SKM-1 (cell line): ENCODE measurements at regions not wholly inside any gene's neighbourhood (a gene's known extent, or its start where the extent isn't known, plus 50 kb on each side); places are given as distances from the start of the nearest gene placed in this dataset.
"Not testable (repeated sequence)": the region's sequence is repeated elsewhere in the genome, so short reads cannot be mapped to it uniquely, and the experiment has no call there.

ENCODE experiments used
- DNase-seq: peaks from one replicate; lab custom pipeline; 2025; ENCODE audit not compliant: unreplicated experiment; lab: John Stamatoyannopoulos, UW

DNA sequence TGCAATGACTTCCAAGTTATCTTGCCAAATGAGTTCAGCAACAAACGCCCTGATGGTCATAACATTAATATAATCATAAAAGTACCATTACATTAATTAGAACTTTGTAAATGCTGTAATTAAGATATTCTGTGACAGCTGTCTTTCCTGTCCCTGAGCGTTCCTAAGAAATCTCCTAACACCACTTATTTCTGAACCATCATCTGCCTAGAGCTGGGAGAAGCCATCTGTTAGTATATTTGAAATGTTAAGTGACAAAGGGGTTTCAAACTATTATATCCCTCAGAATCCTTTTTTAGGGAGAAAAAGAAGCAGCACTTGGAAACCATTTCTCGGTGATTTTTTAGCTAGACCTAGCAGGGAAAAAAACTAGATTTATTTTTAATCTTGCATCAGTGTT is 657.5 kb downstream of the FAM181B start:
- DNase-seq = no peak

DNA sequence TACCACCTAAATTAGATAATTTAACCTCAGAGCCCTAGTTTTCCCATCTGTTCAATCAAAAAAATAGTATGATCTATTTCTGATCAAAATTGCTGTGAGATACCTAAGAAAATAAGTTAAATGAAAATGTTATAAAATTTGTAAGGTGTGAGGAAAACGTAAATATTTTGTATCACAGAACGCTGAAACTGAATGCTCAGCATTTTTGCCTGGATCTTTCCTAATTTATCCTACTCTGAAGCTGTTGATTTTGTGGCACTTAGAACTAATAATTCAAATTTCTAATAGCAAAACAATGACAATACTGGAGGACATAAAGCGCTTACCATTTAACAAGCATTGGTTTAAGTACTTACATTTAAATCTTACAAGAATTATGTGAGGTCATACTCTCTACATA is 674.2 kb downstream of the FAM181B start:
- no peak for DNase-seq

DNA sequence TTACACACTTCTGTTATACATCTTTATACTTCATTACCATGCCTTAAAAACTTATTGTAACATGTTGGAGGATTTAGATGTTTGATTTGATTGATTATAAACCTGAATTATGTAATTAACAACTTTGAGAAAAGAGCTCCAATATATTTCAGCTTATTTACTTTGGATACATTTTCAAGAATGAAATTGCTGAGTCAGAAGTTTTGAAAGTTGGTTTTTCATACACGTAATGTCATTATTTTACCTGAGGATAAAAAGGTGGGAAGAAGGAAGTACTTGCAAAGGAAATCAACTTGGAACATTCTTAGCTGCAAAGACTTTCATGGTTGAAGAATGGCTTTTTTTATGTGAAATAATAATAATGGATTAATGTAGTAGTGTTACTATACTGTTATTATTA is 677.2 kb downstream of the FAM181B start:
- DNase-seq = no peak

DNA sequence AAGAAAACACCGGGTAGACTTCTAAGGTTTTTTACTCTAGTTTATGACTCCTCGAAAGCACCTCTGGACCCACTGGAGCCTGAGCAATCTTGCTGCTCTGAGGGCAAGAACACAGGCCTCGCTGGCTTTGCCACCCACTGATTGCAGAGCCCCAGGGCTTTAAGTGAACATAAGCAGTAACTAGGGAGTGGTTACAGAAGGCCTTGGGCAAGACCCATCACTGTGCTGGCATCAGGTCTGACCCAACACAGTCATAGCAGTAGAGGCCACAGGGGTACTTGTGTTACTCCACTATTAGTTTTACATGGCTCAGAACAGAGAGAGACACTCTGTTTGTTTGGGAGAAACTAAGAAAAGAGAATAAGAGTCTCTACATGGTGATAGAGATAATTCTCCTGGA is 684.5 kb downstream of the FAM181B start:
- no peak for DNase-seq

DNA sequence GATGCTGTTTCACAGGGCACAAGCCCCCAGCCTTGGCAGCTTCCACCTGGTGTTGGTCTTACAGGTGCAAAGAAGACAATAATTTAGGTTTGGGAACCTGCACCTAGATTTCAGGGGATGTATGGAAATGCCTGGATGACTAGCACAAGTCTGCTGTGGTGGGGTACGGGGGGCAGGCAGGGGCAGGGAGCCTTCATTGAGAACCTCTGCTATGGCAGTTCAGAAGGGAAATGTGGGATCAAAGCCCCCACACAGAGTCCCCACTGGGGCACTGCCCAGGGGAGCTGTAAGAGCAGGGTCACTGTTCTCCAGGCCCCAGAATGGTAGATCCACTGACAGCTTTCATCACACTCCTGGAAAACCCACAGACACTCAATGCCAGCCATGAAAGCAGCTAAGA is 686.5 kb downstream of the FAM181B start:
- DNase-seq = no peak

DNA sequence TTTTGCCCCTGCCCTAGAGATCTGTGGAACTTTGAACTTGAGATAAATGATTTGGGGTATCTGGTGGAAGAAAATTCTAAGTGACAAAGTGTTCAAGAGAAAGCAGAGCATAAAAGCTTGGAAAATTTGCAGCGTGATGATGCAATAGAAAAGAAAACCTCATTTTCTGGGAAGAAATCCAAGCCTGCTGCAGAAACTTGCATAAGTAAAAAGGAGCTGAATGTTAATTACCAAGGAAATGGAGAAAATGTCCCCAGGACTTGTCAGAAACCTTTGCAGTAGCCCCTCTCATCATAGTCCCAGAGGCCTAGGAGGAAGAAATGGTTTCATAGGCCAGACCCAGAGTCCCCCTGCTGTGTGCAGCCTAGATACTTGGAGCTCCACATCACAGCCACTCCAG is 686.9 kb downstream of the FAM181B start:
- no peak for DNase-seq

DNA sequence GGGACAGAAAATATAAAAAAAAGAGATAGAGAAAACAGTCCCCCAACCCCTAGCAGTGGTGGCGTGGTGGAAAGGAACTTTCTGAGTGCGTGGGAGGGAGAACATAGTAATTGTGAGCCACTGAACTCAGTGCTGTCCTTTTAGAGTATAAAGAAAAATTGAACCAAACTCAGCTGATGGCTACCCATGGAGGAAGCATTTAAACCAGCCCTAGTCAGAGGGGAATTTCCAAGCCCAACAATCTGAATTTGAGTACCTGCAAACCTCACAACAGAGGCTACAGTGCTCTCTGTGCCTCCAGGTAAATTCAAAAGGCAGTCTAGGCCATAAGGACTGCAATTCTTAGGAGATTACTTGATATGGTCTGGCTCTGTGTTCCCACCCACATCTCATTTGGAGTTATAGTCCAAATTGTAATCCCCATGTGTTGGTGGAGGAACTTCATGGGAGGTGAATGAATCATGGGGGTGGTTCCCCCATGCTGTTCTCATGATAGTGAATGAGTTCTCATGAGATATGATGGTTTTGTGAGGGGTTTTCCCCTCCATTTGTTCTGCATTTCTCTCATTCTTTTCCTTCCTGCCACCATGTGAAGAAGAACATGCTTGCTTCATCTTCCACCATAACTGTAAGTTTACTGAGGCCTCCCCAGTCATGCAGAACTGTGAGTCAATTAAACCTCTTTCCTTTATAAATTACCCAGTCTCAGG is 687.8 kb downstream of the FAM181B start:
- no peak for DNase-seq

DNA sequence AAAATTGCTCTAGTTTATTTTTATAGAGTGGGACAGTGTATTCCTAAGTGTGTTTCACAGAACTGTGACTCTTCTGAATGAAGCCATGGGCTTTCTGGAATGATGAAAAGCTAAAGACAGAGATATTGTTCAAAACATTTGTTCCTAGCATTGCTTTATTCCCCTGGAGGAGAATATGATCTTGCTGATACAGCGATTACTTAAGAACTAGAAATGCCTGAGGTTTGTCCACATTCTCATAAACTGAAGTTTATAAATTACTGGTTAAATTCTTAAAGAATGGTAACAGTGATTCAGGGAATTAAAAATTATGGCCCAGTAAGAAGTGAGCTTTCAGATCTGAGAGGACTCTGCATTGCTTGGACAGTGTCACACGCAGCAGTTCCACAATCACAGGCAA is 690.3 kb downstream of the FAM181B start:
- DNase-seq = no peak

DNA sequence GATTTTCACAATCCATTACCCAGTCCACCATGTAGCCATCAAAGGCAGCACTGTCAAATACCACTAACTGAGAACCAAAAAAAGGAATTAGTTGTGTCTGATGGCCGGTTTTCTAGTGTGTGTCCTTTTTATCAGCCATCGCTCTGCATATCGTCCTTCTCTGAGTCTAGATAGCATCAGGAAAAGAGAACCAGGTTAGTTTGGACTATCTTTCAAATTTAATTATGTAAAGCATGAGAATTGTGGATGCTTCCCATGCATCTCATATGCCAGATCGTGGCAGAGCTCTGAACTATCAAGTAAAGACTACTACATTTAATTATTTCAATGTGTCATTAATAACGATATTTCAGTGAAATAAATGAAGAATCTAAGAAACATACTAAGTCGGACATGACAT is 691.9 kb downstream of the FAM181B start:
- no peak for DNase-seq

DNA sequence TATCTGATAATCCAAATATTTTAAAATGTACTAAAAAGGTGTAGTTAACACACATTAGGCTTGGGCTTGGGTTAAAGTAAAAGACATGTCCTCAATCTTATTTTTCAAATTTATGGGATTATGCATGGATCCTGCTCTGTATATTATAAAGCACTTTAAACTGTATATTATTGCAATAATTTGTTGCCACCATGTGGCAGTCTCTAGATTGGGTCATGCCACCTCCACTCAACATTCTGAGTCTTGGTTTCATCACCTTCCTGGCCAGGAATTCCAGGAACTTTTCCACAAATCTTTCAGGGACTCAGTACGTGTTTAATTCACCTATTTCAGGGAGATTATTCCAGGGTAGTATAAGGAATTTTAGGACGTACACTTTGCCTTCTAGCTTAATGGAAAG is 695.5 kb downstream of the FAM181B start:
- DNase-seq = no peak

DNA sequence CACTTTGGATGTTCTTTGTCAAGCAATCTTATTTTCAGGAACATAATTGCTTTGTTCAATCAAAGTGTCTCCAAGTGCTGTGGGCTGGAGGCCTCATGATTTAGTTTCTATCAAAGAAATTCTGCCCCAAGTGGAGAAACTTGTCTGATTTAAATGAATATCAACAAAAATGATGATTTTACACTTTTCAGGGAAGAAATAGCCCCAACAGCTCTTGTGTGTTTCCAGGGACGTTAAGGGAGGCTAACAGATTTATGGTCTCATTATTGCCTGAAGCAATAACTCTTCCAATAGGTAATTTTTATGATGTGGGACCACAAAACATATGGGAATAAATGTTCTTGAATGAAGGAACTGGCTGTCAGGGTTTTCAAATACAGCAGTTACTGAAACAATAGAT is 699.1 kb downstream of the FAM181B start:
- no peak for DNase-seq

DNA sequence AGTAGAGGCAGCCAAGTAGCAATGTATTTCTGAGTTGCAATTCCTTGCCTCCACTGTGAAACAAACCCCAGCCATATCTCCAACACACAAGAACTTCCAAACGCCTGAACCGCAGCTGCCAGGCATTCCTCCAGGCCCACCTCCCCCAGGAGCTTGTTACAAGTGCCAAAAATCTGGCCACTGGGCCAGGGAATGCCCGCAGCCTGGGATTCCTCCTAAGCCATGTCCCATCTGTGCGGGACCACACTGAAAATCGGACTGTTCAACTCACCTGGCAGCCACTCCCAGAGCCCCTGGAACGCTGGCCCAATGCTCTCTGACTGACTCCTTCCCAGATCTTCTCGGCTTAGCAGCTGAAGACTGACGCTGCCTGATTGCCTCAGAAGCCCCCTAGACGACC is 706.3 kb downstream of the FAM181B start:
- not testable (repeated sequence) for DNase-seq

DNA sequence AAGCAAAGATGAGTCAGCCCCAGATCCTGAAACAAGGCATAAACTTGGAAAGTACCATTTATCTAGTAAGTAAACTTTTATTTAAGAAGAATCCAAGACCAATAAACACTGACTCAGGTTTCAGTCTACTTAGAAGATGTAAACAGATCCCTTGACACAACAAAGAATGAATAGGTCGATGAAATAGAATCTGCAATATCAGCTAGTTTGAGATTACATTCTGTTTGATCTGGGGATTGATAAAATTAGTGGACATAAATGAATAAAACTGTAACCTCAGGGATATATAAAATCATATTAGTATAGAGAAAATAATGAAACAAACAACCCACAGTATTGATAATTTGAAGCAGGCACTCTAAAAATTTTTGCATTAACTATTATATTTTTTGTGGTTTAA is 708.9 kb downstream of the FAM181B start:
- DNase-seq = no peak

DNA sequence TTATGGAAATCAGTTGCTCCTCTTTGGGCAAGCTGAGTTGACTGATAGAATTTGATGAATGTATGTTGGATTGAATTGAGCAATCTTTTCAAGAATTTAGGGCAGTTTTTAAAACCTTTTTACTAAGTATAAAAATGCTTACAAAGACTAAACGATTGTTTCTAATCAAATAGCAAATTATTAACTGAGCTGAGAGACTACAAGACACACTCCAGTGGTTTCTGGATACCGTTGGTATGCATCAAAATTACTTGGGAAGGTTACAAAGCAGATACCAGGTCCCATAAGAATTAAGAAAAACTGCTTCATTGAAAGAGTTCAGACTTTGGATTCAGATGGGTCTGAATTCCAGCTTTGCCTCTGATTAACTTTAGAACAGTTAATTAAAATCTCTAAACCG is 721.4 kb downstream of the FAM181B start:
- no peak for DNase-seq

DNA sequence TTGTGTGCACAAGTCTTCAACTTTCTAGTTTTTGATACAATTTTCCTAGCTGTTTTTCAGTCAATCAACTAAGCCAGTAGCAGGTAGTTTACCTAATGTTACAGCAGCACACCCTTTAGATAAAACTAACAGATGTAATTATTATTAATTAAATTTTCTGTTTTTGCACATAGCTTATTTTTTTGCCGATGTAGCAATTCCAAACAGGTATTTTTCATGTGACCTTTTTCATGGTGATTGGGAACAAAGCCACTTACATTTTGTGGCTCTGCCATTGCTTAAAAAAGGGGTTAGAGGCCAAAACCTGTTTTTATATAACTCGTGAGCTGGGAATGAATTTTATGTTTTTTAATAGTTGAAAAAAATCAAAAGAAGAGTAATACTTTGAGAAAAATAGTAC is 724.5 kb downstream of the FAM181B start:
- no peak for DNase-seq

DNA sequence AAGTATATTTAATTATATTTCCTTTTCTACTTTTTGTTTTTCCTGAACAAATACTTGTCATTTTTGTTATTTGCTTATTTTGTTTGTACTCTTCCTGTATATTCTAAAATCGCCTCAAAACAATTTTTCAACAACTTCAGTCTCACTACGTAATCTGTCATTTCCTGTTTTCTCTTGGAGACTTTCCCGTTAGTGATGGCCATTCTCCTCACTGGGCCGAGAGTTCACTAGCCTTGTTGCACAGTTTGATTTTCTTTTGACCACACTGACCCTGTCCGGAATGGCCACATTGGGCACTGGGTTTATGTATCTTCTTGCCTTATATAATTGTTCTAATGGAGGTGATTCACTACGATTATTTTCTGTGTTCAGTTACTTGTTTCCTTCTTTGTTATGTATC is 726.1 kb downstream of the FAM181B start:
- no peak for DNase-seq

DNA sequence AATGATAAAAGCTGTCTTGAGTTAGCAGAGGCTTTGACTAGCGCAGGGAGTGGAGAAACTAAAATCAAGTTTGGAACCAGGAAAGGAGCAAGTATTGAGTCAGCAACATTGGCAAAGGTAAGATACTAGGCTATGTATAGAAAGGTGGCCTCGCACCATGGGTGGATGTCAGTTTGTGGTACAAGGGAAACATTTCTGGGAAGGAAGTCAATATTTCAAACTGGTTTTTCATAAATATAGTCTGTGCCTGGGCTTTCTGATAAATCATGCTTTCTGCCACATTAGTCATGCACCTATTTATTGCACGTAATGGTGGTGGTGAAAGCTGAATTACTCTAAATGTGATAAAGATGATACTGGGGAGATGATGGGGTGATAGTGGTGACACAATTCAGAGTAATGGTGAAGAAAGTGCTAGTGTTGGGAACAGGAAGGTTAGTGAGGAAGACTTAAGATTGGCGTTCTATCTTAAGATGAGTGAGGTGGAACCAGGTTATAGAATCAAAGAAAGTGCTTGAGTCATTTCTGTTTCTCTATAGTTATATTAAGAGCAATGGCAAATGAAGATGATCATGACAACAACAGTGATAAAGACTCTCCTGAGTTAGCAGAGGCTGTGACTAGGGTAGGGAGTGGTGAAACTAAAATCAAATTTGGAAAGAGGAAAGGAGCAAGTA is 729.0 kb downstream of the FAM181B start:
- no peak for DNase-seq

DNA sequence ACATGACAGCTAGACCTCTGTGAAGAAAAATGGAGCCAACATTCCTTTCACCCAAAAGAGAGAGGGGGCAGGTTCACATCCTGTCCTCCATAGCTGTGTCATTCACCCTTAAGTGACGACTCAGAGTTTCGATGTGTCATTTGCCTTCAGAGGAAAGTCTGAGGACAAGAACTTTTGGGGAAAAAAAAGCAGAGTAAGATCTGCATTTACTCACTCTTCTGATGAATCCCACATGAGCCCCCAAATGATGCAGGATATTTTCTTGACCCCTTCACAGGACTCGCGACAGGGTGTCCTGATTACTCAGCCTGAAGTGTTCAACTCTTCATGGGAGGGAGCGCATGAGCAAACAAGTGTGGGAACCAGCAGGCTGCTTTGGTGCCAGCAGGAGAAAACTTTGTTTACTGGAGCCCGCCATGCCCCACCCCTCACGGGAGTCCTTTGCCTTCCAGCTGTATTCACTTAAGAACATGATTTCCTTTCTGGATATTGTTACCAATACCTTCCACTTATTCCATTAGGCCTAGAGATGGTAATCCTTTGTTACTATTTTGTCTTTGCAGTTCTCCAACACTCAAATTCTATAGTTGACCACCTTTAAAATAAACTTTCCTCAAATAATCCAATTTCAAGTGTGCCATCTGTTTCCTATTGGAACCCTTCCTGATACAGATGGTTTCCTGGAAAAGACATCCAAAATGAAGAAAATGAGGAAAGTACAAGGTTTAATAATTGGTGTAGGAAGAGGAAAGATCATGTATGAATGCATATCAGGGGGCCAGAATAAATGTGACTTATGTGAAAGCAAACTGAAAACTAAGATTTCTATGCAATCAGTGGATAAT is 729.8 kb downstream of the FAM181B start:
- no peak for DNase-seq

DNA sequence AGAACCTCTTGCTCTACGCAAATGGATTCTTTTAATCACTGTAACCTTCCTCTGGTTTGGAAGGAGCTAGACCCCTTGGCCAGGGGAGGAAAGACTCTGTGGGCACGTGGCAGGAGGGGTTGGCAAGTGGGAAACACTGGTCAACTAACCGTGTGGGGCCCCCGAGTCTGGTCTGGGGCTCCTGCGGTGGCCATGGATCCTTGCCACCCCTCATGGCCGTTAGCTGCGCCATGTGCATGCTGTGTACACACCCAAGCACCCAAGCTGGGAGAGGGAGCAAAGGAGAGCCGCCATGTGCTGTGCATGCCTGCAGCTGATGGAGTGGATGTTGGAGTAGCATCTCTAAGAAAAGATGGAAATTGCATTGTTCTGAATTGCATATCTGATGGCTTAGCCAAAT is 730.6 kb downstream of the FAM181B start:
- no peak for DNase-seq

DNA sequence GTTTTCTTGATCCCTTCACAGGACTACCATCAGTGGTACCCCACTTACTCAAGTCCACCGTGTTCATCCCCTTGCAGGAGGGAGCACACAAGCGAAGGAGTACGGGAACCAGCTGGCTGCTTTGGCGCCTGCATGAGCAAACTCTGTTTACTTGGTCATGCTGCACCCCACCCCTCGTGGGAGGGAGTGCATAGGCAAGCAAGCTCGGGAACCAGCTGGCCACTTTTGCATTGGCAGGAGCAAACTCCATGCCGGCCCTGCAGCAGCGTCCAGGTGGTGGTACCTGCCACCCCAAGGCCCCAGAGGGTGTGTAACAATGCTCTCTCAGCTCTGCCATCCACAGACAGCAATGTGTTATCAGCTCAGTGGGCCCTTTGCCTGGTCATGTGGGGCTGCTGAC is 737.8 kb downstream of the FAM181B start:
- no peak for DNase-seq

DNA sequence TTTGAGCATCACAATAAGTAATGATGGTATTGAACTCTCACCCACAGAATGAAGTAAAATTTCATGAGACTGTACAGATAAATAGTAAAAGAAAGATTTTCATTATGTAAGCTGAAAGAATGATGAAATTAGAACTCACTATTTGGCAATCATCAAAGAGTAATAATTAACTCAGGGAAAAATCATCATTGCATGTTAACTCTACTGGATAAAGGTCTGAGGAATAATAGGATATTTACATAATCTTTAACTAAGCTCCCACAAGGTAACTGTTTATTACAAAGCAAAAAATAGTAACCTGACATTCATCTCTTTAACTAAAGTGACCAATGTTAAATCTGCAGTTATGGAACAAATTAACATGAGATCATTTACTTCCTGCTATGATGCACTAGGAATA is 739.9 kb downstream of the FAM181B start:
- no peak for DNase-seq
